Endothelial cell of umbilical vein (primary cell): ENCODE measurements at regions not wholly inside any gene's neighbourhood (a gene's known extent, or its start where the extent isn't known, plus 50 kb on each side); places are given as distances from the start of the nearest gene placed in this dataset.

Experiments used
- BruUV-seq: library from RNA; stranded (reverse); fragments of 400-500 nt; replicated peaks from 2 replicates; lab custom pipeline; 2021; lab: Mats Ljungman, UMichigan
- CTCF ChIA-PET: fragments of 300-600, 350-600 bp; sonication (Branson Sonifier 250); formaldehyde crosslinking; loops from one replicate; lab custom pipeline; 2021; ENCODE audit warnings: antibody characterized with exemption, inconsistent platforms; lab: Charles Lee
- POLR2A ChIA-PET: fragments of 300-600, 350-600 bp; sonication (Branson Sonifier 250); formaldehyde crosslinking; loops from one replicate; lab custom pipeline; 2021; ENCODE audit warnings: antibody characterized with exemption, inconsistent platforms; lab: Charles Lee
- DNase-seq: peaks from one replicate; pipeline ENCODE4 v3.0.0-alpha.2; 2011; ENCODE audit warnings: low read depth, low spot score
- FAIRE-seq: peaks from 2 replicates; lab custom pipeline; 2011; peaks lifted over from hg19 to GRCh38; lab: Jason Lieb, UNC
- H2AFZ ChIP-seq: 2 replicates; pipeline ENCODE4 v1.6.0; 2012; ENCODE audit warnings: low read depth, low read length, control low read depth, inconsistent platforms
- H3K27ac ChIP-seq: 2 replicates; pipeline ENCODE4 v1.5.1; 2011; ENCODE audit warnings: low read depth, mild to moderate bottlenecking, control low read depth, low read length, moderate library complexity; ENCODE audit not compliant: insufficient read depth
- H3K27me3 ChIP-seq, 2 experiments: 2 replicates each; pipeline versions ENCODE4 v1.6.0 to v1.6.1; 2011; ENCODE audit warnings: low read length in 2 of 2, mixed read lengths in 1 of 2; ENCODE audit not compliant: control insufficient read depth in 2 of 2, insufficient read depth in 2 of 2
- H3K36me3 ChIP-seq, 2 experiments: 2 replicates in 1 of 2; 3 replicates in 1 of 2; pipeline ENCODE4 v1.5.1; 2011; ENCODE audit warnings: low read length in 2 of 2, mild to moderate bottlenecking in 1 of 2, moderate library complexity in 1 of 2; ENCODE audit not compliant: control insufficient read depth in 2 of 2, insufficient read depth in 2 of 2; ENCODE audit errors: extremely low read depth in 1 of 2
- H3K4me1 ChIP-seq: 3 replicates; pipeline ENCODE4 v1.5.1; 2011; ENCODE audit warnings: mild to moderate bottlenecking, low read length; ENCODE audit not compliant: control insufficient read depth, insufficient read depth; ENCODE audit errors: extremely low read depth
- H3K4me2 ChIP-seq: 2 replicates; pipeline ENCODE4 v1.6.1; 2011; ENCODE audit warnings: low read length, control low read depth, mixed read lengths; ENCODE audit not compliant: insufficient read depth
- H3K4me3 ChIP-seq, 3 experiments: fragments of 200-600 bp in 1 of 3; sonication (generic), shearing (Covaris generic) in 1 of 3; replicated peaks in 1 of 3; 2 replicates each; pipeline ENCODE4 v1.5.1; 2011 to 2016; ENCODE audit warnings: control low read depth in 3 of 3, low read length in 3 of 3, mild to moderate bottlenecking in 2 of 3, inconsistent platforms in 1 of 3, low read depth in 1 of 3, moderate library complexity in 1 of 3; ENCODE audit not compliant: insufficient read depth in 1 of 3
- H3K79me2 ChIP-seq: 2 replicates; pipeline ENCODE4 v1.6.0; 2012; ENCODE audit warnings: low read length, inconsistent platforms; ENCODE audit not compliant: control insufficient read depth, insufficient read depth
- H3K9ac ChIP-seq: replicated peaks from 2 replicates; pipeline ENCODE3; 2011; ENCODE audit warnings: low read length, control low read depth; ENCODE audit not compliant: insufficient read depth; ENCODE audit errors: extremely low read depth
- H3K9me1 ChIP-seq: replicated peaks from 3 replicates; pipeline ENCODE4 v1.6.0; 2011; ENCODE audit warnings: mild to moderate bottlenecking, low read length; ENCODE audit not compliant: control insufficient read depth, insufficient read depth; ENCODE audit errors: extremely low read depth
- H3K9me3 ChIP-seq: replicated peaks from 2 replicates; pipeline ENCODE4 v1.5.1; 2012; ENCODE audit warnings: low read length, inconsistent platforms; ENCODE audit not compliant: control insufficient read depth, insufficient read depth
- H4K20me1 ChIP-seq: replicated peaks from 2 replicates; pipeline ENCODE3; 2011; ENCODE audit warnings: mild to moderate bottlenecking, low read length; ENCODE audit not compliant: control insufficient read depth, insufficient read depth; ENCODE audit errors: extremely low read depth
- CTCF ChIP-seq, 2 donors: IDR thresholded peaks; 1 replicate in 1 of 2; 2 replicates in 1 of 2; pipeline ENCODE4 v1.5.1; 2011; ENCODE audit warnings: low read length in 2 of 2, mild to moderate bottlenecking in 2 of 2, moderate library complexity in 2 of 2, control low read depth in 1 of 2, inconsistent platforms in 1 of 2, low read depth in 1 of 2; ENCODE audit not compliant: insufficient read depth in 1 of 2; ENCODE audit errors: extremely low read depth in 1 of 2
- EZH2 ChIP-seq: IDR thresholded peaks from 2 replicates; pipeline ENCODE4 v1.6.1; 2012; ENCODE audit warnings: borderline replicate concordance, low read depth, mild to moderate bottlenecking, moderate library complexity, low read length, inconsistent platforms; ENCODE audit not compliant: severe bottlenecking
- FOS ChIP-seq: IDR thresholded peaks from 2 replicates; pipeline ENCODE4 v1.6.1; 2011; ENCODE audit warnings: mild to moderate bottlenecking, low read length, moderate library complexity, borderline replicate concordance; ENCODE audit not compliant: insufficient read depth
- GATA2 ChIP-seq: IDR thresholded peaks from 2 replicates; pipeline ENCODE4 v1.7.0; 2011; ENCODE audit warnings: low read depth, mild to moderate bottlenecking, moderate library complexity, mixed read lengths, low read length; ENCODE audit not compliant: insufficient read length, insufficient read depth
- JUN ChIP-seq: IDR thresholded peaks from 2 replicates; pipeline ENCODE4 v1.6.1; 2011; ENCODE audit warnings: borderline replicate concordance, low read depth; ENCODE audit not compliant: insufficient read length, insufficient read depth
- MAX ChIP-seq: IDR thresholded peaks from 2 replicates; pipeline ENCODE4 v1.6.1; 2011; ENCODE audit not compliant: insufficient read depth, insufficient read length
- MYC ChIP-seq: IDR thresholded peaks from one replicate; pipeline ENCODE4 v1.6.1; 2011; ENCODE audit warnings: mild to moderate bottlenecking, low read depth, low read length
- POLR2A ChIP-seq: IDR thresholded peaks from 2 replicates; pipeline ENCODE4 v1.6.1; 2012; ENCODE audit warnings: low read depth, mild to moderate bottlenecking, control low read depth, low read length
- POLR2AphosphoS5 ChIP-seq: IDR thresholded peaks from 2 replicates; pipeline ENCODE4 v1.6.1; 2012; ENCODE audit warnings: low read depth, mild to moderate bottlenecking, control low read depth, low read length, moderate library complexity; ENCODE audit not compliant: insufficient read depth
- dilution Hi-C: fragments of 300-500 bp; cut with MboI; formaldehyde crosslinking; loops from one replicate; pipeline ENCODE4 v1.15.0; 2019; ENCODE audit warnings: low sequenced_read_pairs; ENCODE audit not compliant: extremely low pct_ligation_motif_present
- intact Hi-C: fragments of 100-400 bp; cut with micrococcal nuclease; formaldehyde crosslinking; loops from one replicate; pipeline ENCODE4 v1.10.0; 2022

- dilution Hi-C loops (no loop called here), intact Hi-C loops (no loop called here)
- no peak overlapping the region for H3K4me3 ChIP-seq
- no peaks in the 10 kb centered on the region for H4K20me1 ChIP-seq
- TF ChIP-seq EZH2 (no peak), FOS (no peak), MAX (no peak), CTCF (IDR thresholded peaks at IDR 0.05; ENCODE audit: extremely low read depth in 1 of 2, insufficient read depth in 1 of 2, low read depth in 1 of 2, low read length in 2 of 2) (no peak), GATA2 (no peak), POLR2AphosphoS5 (no peak), MYC (no peak), JUN (no peak), POLR2A (no peak)
- BruUV-seq, result no TSS peak
- no peaks in the 10 kb centered on the region for H3K36me3 ChIP-seq
- no peak overlapping the region for H3K4me2 ChIP-seq
- no peak for FAIRE-seq
- H3K9me3 ChIP-seq, result no peaks in the 10 kb centered on the region
- DNase-seq, result no peak
- no peaks in the 10 kb centered on the region for H3K79me2 ChIP-seq
- ChIA-PET POLR2A (no interaction called here), CTCF (no interaction called here)
- no peaks in the 10 kb centered on the region for H3K9me1 ChIP-seq
- H2AFZ ChIP-seq, result no peak overlapping the region
- H3K9ac ChIP-seq, result no peak overlapping the region
- no peak overlapping the region for H3K27ac ChIP-seq
- H3K4me1 ChIP-seq, result peaks cover 13% of the 10 kb centered on the region
- H3K27me3 ChIP-seq, result peaks cover 0 to 2% of the 10 kb centered on the region in 2 experiments
Observed at GRCh38 chr12:69055706-69056105, 122.7 kb upstream of the CPM start.
